NT2/D1 (cell line): ENCODE measurements at regions not wholly inside any gene's neighbourhood (a gene's known extent, or its start where the extent isn't known, plus 50 kb on each side); places are given as distances from the start of the nearest gene placed in this dataset.

ENCODE experiments used
- SUZ12 ChIP-seq: IDR thresholded peaks from 2 replicates; pipeline ENCODE4 v1.6.1; 2011; ENCODE audit not compliant: insufficient read length, insufficient read depth; ENCODE audit errors: extremely low read depth
- YY1 ChIP-seq: IDR thresholded peaks from 2 replicates; pipeline ENCODE4 v1.6.1; 2011; ENCODE audit not compliant: insufficient read length, insufficient read depth
- ZNF274 ChIP-seq: IDR thresholded peaks from 2 replicates; pipeline ENCODE4 v1.6.1; 2011; ENCODE audit warnings: mild to moderate bottlenecking, low read depth, low read length

- TF ChIP-seq YY1 (no peak), ZNF274 (no peak), SUZ12 (no peak)
Measured at GRCh38 chr3:177714945-177715344, 517.7 kb upstream of the TBL1XR1 start.
